ENCODE measurements at regions not wholly inside any gene's neighbourhood (a gene's known extent, or its start where the extent isn't known, plus 50 kb on each side); places are given as distances from the start of the nearest gene placed in this dataset.

DNA sequence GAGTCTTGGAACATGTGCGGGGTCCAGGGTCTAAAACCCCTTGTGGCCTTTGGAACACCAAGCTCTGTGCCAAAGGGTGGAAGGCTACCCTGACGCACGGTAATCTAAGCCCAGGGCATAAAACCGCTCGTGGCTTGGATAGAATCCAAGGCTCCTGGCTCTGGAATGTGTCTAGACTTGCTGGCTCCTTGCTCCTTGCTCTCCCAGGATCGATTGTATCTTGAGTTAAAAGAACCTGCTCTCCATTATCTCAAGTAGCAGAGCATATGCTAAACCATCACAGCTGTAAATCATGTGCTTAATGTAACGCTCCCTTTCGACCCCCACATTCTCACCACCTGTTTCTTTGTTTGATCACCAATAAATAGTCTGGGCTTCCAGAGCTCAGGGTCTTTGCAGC is 50.3 kb downstream of the TLCD4 start:
- peak; percentile 2 for DNase-seq (ENCODE audit: low read depth)

DNA sequence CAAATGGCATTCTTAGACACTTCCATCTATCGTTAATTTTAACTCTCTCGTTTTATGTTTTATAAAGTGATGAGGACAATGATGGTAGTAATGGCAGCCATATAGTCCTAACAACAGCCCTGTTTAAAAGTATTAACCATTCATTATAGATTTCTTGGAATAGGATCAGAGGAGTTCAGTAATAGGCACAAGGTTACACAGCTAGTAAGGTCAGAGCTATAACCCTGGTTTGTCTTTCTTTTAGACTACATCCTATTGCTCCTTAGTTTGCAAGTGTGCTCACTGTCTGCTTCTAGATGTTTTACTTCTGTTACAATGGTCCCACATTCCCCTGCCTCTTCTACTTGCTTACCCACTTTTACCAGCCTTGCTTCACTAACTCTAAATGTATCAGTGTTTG is 50.9 kb downstream of the TLCD4 start:
- DNase-seq (ENCODE audit: low read depth): no peak

DNA sequence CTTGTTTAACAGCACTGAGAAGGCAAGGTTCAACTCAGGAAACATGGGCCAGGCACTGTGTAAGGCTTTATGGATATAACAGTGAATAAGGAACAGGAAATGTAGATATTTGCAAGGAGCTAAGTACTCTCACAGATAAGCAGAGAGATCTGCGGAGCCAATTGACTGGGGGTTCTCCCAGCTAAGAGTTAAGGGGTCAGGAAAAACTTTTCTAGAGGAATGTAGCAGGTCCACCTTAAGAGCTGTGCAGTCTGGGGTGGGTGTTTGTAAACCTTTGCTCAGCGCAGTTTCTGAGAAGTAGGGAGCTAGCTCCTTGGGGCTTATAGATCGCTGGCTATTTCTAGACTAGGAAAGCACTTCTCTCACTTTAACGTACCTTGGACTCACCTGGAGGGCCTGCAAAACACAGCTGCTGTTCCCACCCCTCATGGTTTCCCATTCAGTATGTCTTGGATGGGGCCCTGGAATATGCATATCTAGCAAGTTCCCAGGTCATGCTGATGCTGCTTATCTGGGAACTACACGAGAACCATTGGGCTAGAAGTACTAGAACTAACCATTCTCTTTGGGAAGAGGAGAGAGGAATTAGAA is 51.7 kb downstream of the TLCD4 start:
- no peak for DNase-seq (ENCODE audit: low read depth)

DNA sequence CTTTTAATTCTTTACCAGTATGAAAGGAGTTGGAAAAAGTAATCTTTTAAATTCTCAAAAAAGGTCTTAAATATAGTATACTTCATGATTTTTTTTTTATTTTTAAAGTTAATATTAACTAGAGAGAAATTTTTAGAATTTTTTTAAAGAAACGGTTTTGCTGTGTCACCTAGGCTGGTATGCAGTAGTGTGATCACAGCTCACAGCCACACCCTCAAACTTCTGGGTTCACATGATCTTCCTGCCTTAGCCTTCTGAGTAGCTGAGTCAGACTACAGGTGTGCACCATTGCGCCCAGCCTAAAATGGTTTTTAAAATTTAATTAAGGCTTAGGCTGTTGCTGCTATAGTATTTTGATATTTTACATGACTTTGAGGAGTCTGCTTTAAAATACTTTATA is 52.4 kb downstream of the TLCD4 start:
- DNase-seq (ENCODE audit: low read depth): no peak

DNA sequence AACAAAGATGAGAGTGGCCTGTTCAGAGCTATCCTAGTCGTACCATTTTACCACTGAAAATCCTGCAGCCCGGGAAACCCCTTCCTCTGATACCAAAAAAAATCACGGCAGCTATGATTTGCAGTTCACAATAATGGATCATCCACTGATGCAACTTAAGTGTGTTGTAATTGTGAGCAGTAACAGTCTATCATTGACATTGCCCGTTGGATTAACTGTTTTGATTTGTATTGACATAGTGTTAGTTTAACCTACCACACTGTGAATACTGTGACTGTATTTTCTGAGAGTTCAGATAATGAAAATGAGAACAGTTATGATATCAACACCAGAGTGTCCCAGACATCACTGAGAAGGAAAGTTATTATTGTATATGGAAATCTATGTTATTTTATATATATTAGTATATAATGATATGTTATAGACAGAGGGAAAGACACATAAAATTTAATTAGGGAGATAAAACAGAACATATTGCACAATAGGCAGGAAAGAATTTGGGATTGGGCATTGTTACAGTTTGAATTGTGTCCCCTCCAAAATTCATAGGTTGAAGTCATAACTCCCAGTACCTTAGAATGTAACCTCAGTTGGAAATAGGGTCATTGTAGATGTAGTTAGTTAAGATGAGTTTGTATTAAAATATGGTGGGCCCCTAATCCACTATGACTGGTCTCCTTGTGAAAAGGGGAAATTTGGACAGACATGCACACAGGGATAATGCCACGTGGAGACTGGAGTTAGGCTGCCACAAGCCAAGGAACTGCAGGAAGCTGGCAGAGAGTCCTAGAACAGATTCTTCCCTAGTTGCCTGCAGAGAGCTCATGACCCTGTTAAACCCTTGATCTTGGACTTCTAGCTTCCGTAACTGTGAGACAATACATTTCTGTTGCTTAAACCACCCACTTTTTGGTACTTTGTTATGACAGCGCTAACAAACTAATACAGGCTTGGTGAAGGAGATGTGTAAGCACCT is 54.4 kb downstream of the TLCD4 start:
- DNase-seq (ENCODE audit: low read depth): no peak

DNA sequence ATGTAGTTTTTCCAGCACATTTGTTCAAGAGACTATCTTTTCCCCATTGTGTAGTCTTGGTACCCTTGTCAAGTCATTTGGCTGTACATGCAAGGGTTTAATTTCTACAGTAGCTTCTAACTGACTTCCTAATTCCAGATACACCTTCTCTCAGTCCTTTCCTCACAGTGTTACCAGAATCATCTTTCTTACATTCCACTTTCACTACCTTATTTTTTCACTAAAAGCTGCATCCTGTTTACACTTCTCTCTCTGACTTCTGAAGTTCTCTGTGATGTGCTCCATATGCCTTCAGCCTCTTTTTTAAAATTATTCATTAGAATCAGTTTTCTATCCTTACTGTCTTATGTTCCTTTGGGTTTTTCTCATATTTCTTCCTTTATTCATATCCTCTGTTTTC is 57.1 kb upstream of the RWDD3 start:
- no peak for DNase-seq (ENCODE audit: low read depth)

DNA sequence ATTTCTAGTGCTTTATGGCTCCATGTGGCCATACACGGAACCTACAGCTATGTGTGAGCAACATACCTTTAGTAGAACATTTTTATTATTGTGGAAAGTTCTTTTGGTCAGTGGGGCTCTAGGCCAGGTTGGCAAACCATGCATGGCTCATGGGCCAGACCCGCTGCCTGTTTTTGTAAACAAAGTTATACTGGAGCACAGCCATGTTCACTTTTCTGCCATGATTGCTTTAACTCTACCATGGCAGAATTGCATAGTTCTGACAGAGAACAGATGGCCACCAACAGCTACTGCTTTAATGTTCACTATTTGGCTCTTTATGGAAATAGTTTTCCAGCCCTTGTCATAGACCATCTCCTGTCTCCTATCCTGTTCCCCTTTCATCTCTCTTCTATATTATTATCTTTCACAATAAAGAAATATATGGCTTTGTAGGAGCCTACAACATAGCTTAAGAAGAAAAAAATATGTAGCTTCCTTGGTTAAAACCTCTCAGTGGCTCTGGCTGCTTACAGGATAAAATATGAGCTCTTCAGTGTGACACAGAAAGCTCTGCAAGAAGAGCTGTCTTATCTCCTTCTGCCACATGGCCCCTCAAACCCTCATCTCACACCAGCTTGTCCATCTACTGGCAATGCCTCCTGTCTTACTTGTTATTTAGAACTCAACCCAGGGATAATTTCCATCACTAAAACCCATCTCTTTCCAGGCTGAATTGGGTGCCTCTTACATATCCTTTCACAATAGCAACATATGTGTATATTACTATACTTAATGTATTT is 54.6 kb upstream of the RWDD3 start:
- DNase-seq (ENCODE audit: low read depth): no peak

DNA sequence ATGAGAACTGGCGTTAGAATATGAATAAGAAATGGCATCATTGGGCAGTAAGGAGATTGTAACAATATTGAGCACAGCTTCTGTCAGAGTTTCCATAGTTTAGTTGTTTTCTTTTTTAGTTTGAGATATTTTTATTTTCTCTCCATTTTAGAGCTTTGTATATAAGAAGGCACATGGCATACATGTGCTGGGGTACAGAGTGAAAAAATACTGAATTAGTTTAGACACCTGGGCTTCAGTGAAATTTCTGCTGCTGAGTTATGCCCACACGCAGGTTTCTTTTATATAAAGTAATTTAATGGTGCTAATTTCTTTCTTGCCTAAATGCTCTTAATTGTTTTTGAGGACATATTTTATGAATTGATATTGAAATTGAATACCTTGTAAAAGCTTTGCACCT is 53.6 kb upstream of the RWDD3 start:
- no peak for DNase-seq (ENCODE audit: low read depth)

DNA sequence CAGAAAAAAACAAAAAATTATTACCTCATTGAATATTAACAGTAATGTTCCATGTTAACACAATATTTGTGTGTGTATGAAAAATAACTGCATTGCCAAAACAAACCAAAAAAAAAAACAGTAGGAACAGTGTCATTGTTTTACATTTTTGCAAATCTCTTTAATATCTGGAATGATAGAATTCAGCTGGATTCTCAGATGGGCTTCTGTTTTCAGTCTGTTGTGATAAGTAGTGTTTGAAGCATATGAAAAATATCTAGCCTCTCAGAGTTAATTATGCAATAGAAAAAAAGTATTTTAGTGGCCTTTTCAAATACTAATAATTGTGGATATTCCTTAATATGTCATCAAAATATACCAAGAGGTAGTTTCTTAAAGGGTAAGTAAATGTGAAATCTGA is 52.9 kb upstream of the RWDD3 start:
- DNase-seq (ENCODE audit: low read depth): no peak

DNA sequence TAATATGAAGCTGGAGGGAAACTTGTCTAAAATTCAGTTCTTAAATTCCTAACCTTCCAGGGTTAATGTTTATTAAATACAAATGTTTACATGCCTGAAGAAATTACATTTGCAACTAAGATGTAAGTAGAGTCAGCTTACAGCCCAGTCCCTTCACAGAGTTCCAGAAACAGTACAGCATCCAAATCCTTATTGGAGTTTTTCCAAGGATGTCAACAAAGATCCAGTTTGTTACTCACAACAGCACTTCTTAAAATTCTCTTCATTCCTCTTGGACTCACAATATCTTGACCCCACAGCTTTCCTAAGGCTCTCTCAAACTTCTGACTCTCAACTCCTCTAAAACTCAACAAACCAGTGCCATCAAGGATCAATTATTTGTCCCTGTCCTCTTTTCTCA is 50.1 kb upstream of the RWDD3 start:
- no peak for DNase-seq (ENCODE audit: low read depth)

Data from stromal cell of bone marrow (primary cell).